GM12801 (cell line): ENCODE measurements at regions not wholly inside any gene's neighbourhood (a gene's known extent, or its start where the extent isn't known, plus 50 kb on each side); places are given as distances from the start of the nearest gene placed in this dataset.

ENCODE experiments used
- TF ChIP-seq, protein P1 (sequence below): IDR thresholded peaks from one replicate; pipeline ENCODE4 v1.5.1; 2011; ENCODE audit warnings: control low read depth; ENCODE audit not compliant: insufficient read length; ENCODE audit errors: extremely low read depth

DNA sequence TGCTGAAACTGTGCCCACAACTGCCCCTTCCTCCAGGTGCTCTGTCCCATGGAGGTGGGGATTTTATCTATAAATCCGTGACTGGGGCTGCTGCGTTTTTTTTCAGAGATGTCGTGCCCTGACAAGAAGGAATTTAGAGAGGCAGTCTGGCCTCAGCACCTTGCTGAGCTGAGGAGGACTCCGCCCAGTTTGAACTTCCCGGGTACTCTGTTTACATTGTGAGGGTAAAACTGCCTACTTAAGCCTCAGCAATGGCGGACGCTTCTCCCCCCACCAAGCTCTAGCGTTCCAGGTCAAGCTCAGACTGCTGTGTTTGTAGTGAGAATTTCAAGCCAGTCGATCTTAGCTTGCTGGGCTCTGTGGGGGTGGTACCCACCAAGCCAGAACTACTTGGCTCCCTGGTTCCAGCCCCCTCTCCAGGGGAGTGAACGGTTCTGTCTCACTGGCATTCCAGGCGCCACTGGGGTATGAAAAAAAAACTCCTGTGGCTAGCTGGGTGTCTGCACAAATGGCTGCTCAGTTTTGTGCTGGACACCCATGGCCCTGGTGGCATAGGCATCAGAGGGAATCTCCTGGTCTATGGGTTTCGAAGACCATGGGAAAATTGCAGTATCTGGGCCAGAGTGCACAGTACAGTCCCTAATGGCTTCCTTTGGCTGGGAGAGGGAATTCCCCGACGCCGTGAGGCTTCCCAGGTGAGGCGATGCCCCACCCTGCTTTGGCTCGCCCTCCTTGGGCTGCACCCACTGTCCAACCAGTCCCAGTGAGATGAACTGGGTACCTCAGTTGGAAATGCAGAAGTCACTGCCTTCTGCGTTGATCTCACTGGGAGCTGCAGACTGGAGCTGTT lies 68.5 kb upstream of the SGO1 start:
- TF ChIP-seq, protein P1, sequence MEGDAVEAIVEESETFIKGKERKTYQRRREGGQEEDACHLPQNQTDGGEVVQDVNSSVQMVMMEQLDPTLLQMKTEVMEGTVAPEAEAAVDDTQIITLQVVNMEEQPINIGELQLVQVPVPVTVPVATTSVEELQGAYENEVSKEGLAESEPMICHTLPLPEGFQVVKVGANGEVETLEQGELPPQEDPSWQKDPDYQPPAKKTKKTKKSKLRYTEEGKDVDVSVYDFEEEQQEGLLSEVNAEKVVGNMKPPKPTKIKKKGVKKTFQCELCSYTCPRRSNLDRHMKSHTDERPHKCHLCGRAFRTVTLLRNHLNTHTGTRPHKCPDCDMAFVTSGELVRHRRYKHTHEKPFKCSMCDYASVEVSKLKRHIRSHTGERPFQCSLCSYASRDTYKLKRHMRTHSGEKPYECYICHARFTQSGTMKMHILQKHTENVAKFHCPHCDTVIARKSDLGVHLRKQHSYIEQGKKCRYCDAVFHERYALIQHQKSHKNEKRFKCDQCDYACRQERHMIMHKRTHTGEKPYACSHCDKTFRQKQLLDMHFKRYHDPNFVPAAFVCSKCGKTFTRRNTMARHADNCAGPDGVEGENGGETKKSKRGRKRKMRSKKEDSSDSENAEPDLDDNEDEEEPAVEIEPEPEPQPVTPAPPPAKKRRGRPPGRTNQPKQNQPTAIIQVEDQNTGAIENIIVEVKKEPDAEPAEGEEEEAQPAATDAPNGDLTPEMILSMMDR: no peak

DNA sequence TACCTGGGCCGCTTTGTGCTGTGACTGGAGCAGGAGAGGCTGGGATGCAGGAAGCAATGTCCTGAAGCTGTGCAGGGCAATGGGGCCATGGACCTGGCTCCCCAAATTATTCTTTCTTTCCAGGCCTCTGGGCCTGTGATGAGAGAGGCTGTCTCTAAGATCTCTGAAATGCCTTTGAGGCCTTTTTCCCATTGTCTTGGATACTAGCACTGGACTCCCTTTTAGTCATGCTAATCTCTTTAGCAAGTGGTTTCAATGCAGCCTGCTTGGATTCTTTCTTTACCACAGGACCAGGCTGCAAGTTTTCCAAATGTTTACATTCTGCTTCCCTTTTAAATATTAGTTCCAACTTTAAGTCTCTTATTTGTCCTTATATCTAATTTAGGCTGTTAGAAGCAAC lies 64.8 kb upstream of the SGO1 start:
- TF ChIP-seq, protein P1: no peak

DNA sequence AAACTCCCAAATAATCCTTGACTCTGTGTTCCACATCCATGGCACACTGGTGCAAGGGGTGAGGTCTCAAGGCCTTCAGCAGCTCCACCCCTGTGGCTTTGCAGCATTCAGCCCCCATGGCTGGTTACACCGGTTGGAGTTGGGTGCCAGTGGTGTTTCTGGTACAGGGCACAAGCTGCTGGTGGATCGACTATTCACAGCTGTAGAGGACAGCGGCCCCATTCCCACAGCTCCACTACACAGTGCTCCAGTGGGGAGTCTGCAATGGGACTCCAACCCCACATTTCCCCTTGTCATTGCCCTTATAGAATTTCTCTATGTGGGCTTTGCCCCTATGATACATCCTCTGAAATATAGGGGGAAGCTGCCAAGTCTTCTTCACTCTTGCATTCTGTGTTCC lies 64.3 kb upstream of the SGO1 start:
- TF ChIP-seq, protein P1: no peak

DNA sequence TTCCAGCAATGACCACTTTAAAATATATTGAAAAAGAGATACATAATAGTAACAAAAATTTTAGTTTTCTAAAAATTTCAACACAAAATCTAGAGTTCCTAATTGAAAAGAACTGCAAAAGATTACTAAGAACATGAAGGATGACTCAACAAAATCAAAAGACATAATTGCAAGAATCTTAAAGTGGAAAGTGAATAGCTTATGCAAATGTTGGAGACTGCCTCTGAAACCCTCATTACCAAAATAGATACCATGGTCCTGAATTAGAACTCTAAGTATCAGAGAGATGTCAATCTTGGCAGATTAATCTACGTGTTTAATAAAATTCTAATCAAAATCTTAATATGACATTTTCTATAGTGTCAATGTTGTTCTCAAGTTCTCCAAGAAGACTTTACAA lies 60.7 kb upstream of the SGO1 start:
- TF ChIP-seq, protein P1: no peak

DNA sequence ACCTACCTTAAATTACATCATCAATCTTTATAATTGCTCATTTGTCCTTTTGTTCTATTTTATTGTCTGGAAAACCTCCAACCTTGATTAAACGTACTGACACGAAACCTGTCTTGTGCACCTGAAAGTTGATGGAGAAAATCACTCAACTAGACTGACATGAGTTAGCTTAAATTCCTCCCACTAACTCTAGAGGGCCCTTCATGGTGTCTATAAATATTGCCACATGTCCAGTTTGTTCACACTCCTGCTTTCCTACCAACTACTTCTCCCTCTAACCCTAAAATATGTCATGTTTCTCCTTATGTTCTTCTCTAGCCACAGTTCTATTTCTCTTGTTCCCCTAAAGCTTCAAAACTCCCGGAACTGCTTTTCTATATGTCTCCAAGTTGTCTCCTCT lies 59.8 kb upstream of the SGO1 start:
- TF ChIP-seq, protein P1: no peak

DNA sequence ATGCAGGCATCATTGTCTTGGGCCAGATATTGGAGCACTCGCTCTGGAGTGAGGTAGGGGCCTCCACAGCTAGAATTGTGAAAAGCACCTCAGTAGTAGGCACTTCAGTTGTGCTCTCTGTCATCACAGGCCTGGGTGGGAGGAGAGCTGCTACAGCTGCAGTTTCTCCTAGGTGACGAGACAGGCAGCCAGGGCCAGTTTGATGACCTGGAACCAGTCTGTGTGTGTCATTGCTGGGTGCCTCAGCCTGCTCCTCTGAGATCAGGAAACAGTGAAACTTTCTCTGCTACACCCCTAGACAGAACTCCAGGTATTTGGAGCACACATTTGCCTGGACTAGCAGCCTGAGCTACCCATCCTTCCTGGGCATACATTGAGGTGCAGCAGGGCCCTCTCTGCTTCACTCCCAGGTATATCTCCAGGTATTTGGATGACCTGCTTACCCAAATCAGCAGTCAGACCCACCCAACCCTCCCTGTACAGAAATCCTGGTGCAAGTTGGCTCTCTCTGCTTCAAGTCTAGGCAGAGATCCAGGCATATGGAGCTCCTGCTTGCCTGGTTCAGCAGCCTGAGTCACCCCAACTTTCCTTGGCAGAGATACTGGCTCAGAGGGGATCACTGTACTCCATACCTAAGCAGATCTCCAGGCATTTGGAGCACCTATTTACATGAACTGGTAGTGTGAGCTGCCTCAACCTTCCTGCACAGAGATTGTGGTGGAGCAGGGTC lies 54.3 kb upstream of the SGO1 start:
- TF ChIP-seq, protein P1: no peak

DNA sequence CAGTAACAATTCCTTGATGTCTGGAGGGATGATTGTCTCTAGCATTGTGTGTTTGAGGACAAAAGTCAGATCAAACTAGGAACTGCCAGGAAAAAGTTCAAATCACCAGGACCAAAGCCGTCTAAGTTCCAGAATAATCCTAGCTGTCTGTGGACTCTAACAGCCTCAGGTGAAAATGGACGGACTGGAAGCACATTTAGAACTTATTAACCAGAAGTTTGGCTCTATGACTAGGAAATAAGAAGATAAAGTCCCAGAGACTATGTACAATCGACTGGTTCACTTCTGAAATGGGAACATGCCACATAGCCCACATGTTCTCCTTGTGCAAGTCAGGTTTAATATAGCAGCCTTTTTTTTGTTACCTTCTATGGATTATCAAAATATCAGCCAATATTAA lies 50.6 kb upstream of the SGO1 start:
- TF ChIP-seq, protein P1: no peak
